GM12891 (cell line): ENCODE measurements at regions not wholly inside any gene's neighbourhood (a gene's known extent, or its start where the extent isn't known, plus 50 kb on each side); places are given as distances from the start of the nearest gene placed in this dataset.

Experiments
- PAX5 ChIP-seq: IDR thresholded peaks from 2 replicates; pipeline ENCODE4 v1.6.1; 2011; ENCODE audit warnings: low read length, moderate library complexity, mild to moderate bottlenecking; ENCODE audit not compliant: insufficient read depth, severe bottlenecking
- POLR2A ChIP-seq: IDR thresholded peaks from 2 replicates; pipeline ENCODE4 v1.6.1; 2011; ENCODE audit warnings: low read depth, low read length, control low read depth
- POLR2AphosphoS5 ChIP-seq: IDR thresholded peaks from 2 replicates; pipeline ENCODE4 v1.6.1; 2011; ENCODE audit warnings: low read depth, low read length, control low read depth
- POU2F2 ChIP-seq: IDR thresholded peaks from 2 replicates; pipeline ENCODE4 v1.6.1; 2011; ENCODE audit warnings: low read depth, mild to moderate bottlenecking, control low read depth, low read length, moderate library complexity
- SPI1 ChIP-seq: IDR thresholded peaks from 2 replicates; pipeline ENCODE4 v1.6.1; 2011; ENCODE audit warnings: low read depth, low read length, control low read depth
- TAF1 ChIP-seq: IDR thresholded peaks from 2 replicates; pipeline ENCODE4 v1.6.1; 2011; ENCODE audit warnings: low read depth, low read length, control low read depth

DNA sequence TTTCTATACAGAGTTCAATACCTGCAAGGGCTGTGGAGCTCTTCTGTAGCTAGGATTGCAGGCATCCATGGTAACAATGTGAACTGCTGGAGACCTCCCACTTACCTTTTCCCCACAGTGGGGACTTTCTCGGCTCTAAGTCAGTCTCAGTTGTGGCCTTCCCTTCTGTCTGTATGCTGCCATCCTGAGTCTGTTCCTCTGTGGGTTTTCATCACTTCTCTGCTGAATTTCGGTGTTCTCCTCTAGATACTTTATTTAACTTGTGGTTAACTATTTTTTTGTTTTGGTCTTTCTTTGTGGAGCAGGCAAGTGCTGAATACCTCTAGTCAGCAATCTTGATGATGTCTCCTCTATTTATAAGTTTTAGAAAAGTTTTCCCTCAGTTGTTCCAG, 647.2 kb upstream of the CDH2 start:
- TF ChIP-seq POLR2AphosphoS5 (no peak), POLR2A (no peak), TAF1 (no peak), SPI1 (no peak), PAX5 (no peak), POU2F2 (no peak)
